ENCODE measurements at regions not wholly inside any gene's neighbourhood (a gene's known extent, or its start where the extent isn't known, plus 50 kb on each side); places are given as distances from the start of the nearest gene placed in this dataset.
A peak's percentile ranks its signal among the peaks of the same experiment; 100 is the strongest.

DNA sequence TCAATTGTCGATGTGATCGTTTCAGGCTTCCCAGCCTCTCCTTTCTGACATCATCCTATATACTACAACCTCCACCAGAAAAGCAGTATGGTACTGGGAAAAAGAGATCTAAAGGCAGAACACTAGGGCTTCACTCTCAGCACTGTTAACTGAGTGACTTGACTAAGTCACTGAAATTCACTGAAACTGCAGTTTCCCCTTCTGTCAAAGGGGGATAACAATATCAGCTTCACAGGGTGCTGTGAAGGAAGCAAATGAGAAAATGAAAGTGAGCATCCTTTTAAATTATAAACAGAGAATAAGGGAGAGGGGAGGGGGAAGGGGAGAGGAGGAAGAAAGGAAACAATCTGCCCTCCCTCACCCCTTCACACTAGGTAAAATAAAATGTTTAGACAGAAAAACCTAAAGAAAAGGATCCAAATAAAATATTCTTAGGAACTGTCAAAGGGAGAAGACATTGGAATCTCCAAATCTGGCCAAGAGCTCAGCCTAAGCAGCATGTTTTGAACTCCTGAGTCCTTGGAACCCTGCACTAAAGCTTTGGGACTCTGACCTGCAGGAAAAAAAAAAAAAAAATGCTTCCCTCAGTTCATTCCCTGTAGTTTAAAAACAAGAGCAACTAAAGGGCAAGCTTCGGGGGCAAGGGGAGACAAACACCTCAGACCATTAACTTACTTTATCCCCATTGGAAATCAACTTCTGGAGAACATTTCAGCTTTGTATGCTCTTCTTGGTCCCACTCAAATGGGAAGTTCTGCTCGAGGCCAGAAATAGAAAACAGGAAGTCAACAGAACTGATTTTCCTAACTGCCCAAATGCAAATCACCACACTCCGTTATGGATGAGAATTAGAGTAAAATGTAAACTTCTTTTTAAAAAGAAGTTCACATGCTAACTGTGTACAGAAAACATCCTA lies 178.3 kb downstream of the DEPDC1B start:
- Mint-ChIP-seq H3K27me3 (peaks cover 0 to 2% of the 10 kb centered on the region in 2 donors), H3K9me3 (peaks cover 0 to 5% (median 0%) of the 10 kb centered on the region in 5 donors), H3K4me3 (peak overlapping the region in 1 of 7 donors; percentile 5), H3K4me1 (no peaks in the 10 kb centered on the region), H3K36me3 (no peaks in the 10 kb centered on the region), H3K27ac (no peak overlapping the region)
- no peak for DNase-seq
- Histone ChIP-seq H3K36me3 (ENCODE audit: insufficient read depth, low read length) (no peaks in the 10 kb centered on the region), H3K27me3 (ENCODE audit: insufficient read depth, low read length, poor library complexity, severe bottlenecking) (no peaks in the 10 kb centered on the region), H3K9me3 (ENCODE audit: low read length) (no peaks in the 10 kb centered on the region), H3K27ac (ENCODE audit: low read depth, low read length) (no peak overlapping the region), H3K4me3 (ENCODE audit: low read length) (no peak overlapping the region), H3K4me1 (ENCODE audit: insufficient read depth, low read length) (no peaks in the 10 kb centered on the region)
- ChIA-PET POLR2A (no interaction called here), CTCF (no interaction called here)

DNA sequence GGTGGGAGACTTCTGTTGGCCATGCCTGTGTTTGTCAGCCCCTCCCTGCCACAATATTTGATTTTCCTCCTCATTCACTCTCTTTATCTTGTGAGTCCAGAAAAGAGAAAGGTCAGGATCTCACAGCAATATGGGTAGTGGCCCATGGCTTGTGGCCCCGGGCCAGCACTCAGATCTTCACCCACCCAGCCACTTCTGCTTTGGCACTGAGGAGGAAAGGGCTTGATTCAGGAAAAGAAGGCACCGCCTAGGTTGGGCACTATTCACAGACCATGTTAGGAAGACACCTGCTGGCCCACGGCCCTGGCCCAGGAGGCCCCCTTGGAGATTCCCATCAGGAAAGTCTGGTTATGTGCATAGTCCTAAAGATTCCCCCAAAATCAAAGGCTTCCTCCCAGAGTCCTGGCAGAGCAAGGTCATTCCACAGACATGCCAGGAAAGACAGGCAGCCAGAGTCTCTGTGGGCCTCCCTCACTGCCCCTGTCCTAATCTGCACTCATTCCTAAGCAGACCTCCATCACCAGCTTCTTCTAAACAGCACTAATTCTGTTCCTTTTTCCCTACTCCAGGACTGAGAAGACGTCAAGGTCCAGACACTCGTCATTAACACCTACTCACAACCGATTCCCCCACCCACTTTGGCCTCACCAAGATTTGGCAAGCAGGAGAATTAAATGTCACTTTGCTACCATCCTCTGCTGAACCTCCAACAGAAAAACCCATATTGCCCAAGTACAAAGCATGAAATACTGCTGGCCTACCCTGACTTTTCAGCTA lies 179.3 kb downstream of the DEPDC1B start:
- Histone ChIP-seq H3K9me3 (ENCODE audit: low read length) (no peaks in the 10 kb centered on the region), H3K27ac (ENCODE audit: low read depth, low read length) (no peak overlapping the region), H3K27me3 (ENCODE audit: insufficient read depth, low read length, poor library complexity, severe bottlenecking) (no peaks in the 10 kb centered on the region), H3K36me3 (ENCODE audit: insufficient read depth, low read length) (no peaks in the 10 kb centered on the region), H3K4me1 (ENCODE audit: insufficient read depth, low read length) (no peaks in the 10 kb centered on the region), H3K4me3 (ENCODE audit: low read length) (no peak overlapping the region)
- no peak for DNase-seq
- Mint-ChIP-seq H3K36me3 (no peaks in the 10 kb centered on the region), H3K9me3 (peaks cover 0 to 5% (median 0%) of the 10 kb centered on the region in 5 donors), H3K4me3 (no peak overlapping the region), H3K27ac (peak overlapping the region in 1 of 8 donors; percentile 4), H3K27me3 (peaks cover 0 to 2% of the 10 kb centered on the region in 2 donors), H3K4me1 (no peaks in the 10 kb centered on the region)
- CTCF ChIA-PET = no interaction called here
- POLR2A ChIA-PET = no interaction called here

DNA sequence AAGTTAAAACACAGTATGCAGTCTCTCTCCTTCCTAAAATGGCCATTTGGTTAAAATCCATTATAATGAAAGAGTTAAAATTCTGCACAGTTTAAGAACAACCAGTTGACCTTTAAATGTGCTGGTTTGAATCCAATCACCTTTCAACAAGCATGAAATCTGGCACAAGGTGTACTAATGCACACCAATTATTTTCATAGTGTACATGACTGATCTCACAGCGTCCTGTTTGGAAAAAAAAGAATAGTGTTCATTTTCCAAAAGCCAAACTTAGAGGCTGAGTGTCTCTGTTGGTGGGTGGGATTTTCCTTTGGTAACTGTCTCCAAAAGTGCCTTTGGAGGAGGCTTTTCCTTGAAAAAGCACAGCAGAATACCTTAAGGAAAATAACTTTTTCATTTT lies 180.6 kb downstream of the DEPDC1B start:
- no peaks in the 10 kb centered on the region for H3K4me1 Mint-ChIP-seq
- no peaks in the 10 kb centered on the region for H3K36me3 Mint-ChIP-seq
- H3K27ac Mint-ChIP-seq = no peak overlapping the region
- Histone ChIP-seq H3K9me3 (ENCODE audit: low read length) (no peaks in the 10 kb centered on the region), H3K4me3 (ENCODE audit: low read length) (no peak overlapping the region), H3K4me1 (ENCODE audit: insufficient read depth, low read length) (no peaks in the 10 kb centered on the region), H3K36me3 (ENCODE audit: insufficient read depth, low read length) (no peaks in the 10 kb centered on the region), H3K27ac (ENCODE audit: low read depth, low read length) (no peak overlapping the region), H3K27me3 (ENCODE audit: insufficient read depth, low read length, poor library complexity, severe bottlenecking) (no peaks in the 10 kb centered on the region)
- H3K9me3 Mint-ChIP-seq = peaks cover 0 to 4% (median 0%) of the 10 kb centered on the region in 5 donors
- H3K4me3 Mint-ChIP-seq = no peak overlapping the region
- CTCF ChIA-PET = no interaction called here
- no peak for DNase-seq
- POLR2A ChIA-PET = no interaction called here
- H3K27me3 Mint-ChIP-seq = peaks cover 0 to 2% of the 10 kb centered on the region in 2 donors

DNA sequence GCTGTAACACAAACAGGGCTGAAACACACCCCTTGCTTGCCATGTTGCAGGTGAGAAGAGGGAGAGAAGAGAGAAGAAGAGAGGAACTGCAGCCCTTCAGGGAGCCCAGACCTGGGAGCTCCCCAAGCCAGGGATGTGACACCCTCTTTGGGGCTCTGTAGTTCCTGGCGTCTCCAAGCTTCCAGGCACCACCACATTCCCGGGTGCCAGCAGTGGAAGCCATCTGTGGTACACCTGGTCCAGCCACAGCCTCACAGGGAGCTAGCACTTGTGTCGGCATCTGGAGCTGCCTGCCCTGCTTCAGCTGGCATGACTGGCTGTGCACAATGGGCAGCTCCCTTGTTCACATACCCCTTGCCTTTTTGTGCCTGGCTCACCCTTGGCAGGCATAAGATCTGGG lies 182.1 kb downstream of the DEPDC1B start:
- Histone ChIP-seq H3K27me3 (ENCODE audit: insufficient read depth, low read length, poor library complexity, severe bottlenecking) (no peaks in the 10 kb centered on the region), H3K4me3 (ENCODE audit: low read length) (no peak overlapping the region), H3K27ac (ENCODE audit: low read depth, low read length) (no peak overlapping the region), H3K9me3 (ENCODE audit: low read length) (no peaks in the 10 kb centered on the region), H3K4me1 (ENCODE audit: insufficient read depth, low read length) (no peaks in the 10 kb centered on the region), H3K36me3 (ENCODE audit: insufficient read depth, low read length) (no peaks in the 10 kb centered on the region)
- DNase-seq = no peak
- CTCF ChIA-PET = no interaction called here
- Mint-ChIP-seq H3K27me3 (peaks cover 0 to 2% of the 10 kb centered on the region in 2 donors), H3K4me3 (no peak overlapping the region), H3K9me3 (peaks cover 0 to 4% (median 0%) of the 10 kb centered on the region in 5 donors), H3K36me3 (no peaks in the 10 kb centered on the region), H3K4me1 (no peaks in the 10 kb centered on the region), H3K27ac (no peak overlapping the region)
- POLR2A ChIA-PET = no interaction called here

DNA sequence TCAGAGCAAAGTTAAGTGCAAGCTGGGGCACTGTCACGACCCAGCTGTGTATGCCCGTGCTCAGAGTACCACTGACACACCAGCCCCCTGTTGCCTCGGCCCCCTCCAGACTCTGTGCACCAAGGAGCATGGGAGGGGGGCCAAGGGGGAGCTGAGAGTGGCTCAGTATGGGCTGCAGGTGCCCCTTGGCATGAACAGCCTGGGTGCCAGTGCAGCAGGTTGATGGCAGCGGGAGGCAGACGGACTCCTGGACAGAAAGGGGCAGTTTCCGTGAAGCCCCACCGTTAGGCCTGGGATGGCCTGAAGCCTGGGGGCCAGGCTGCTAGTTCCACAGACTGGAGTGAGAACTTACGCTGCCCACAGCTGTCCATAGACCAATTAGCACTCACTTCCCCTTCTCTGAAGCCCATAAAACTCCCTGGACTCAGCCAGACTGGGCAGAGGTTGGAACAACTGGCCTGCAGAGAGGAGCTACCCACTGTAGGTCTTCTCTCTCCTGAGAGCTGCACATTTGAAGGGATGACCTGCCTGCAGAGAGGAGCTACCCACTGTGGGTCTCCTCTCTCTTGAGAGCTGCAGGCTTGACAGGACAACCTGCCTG lies 182.8 kb downstream of the DEPDC1B start:
- Mint-ChIP-seq H3K9me3 (peaks cover 0 to 4% (median 0%) of the 10 kb centered on the region in 5 donors), H3K36me3 (no peaks in the 10 kb centered on the region), H3K4me1 (no peaks in the 10 kb centered on the region), H3K4me3 (no peak overlapping the region), H3K27me3 (peaks cover 0 to 2% of the 10 kb centered on the region in 2 donors), H3K27ac (no peak overlapping the region)
- CTCF ChIA-PET = no interaction called here
- H3K27me3 ChIP-seq (ENCODE audit: insufficient read depth, low read length, poor library complexity, severe bottlenecking) = no peaks in the 10 kb centered on the region
- no peak for DNase-seq
- no peaks in the 10 kb centered on the region for H3K9me3 ChIP-seq (ENCODE audit: low read length)
- POLR2A ChIA-PET = no interaction called here
- no peaks in the 10 kb centered on the region for H3K36me3 ChIP-seq (ENCODE audit: insufficient read depth, low read length)
- no peak overlapping the region for H3K27ac ChIP-seq (ENCODE audit: low read depth, low read length)
- H3K4me3 ChIP-seq (ENCODE audit: low read length) = no peak overlapping the region
- H3K4me1 ChIP-seq (ENCODE audit: insufficient read depth, low read length) = no peaks in the 10 kb centered on the region

DNA sequence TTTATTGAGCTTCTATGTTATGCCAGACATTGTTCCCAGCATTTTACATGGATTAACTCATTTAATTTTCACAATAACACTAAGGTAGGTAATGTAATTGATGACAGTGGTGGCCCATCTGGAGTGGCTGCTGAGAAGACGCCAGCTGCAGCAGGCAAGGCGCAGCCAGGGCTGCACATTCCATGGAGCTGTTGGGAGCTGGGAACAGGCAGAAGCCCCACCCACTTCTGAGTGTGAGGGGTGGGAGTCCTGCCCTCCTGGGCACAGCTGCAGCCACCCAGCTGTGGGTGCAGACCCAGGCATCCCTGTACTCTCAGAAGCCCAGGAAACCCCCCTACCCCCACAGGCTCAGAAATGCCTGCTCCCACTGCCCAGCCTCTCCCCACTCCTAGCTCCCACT lies 183.3 kb downstream of the DEPDC1B start:
- Histone ChIP-seq H3K36me3 (ENCODE audit: insufficient read depth, low read length) (no peaks in the 10 kb centered on the region), H3K4me1 (ENCODE audit: insufficient read depth, low read length) (no peaks in the 10 kb centered on the region), H3K27ac (ENCODE audit: low read depth, low read length) (no peak overlapping the region), H3K4me3 (ENCODE audit: low read length) (no peak overlapping the region), H3K9me3 (ENCODE audit: low read length) (no peaks in the 10 kb centered on the region), H3K27me3 (ENCODE audit: insufficient read depth, low read length, poor library complexity, severe bottlenecking) (no peaks in the 10 kb centered on the region)
- POLR2A ChIA-PET = no interaction called here
- Mint-ChIP-seq H3K36me3 (no peaks in the 10 kb centered on the region), H3K9me3 (peaks cover 0 to 4% (median 0%) of the 10 kb centered on the region in 5 donors), H3K4me3 (no peak overlapping the region), H3K27me3 (peaks cover 0 to 2% of the 10 kb centered on the region in 2 donors), H3K27ac (no peak overlapping the region), H3K4me1 (no peaks in the 10 kb centered on the region)
- DNase-seq = no peak
- CTCF ChIA-PET = no interaction called here

DNA sequence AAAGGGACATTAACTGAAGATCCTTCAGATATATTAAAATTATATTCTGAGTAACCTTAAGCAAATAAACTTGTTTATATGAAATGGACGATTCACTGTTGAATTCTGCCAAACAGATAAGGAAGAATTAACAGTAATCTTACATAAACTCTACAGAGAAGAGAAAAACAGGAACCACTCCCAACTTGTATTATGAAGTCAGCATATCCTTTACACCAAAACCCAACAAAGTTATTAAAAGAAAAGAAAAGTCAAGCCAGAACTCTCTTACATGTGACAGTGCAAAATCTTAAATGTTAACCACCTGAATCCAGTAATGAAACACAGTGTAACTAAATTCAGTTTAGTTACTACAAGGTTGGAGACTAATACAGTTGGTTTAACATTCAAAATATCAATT lies 185.8 kb downstream of the DEPDC1B start:
- peaks cover 0 to 1% of the 10 kb centered on the region in 2 donors for H3K27me3 Mint-ChIP-seq
- no peak overlapping the region for H3K27ac Mint-ChIP-seq
- H3K4me1 Mint-ChIP-seq = no peaks in the 10 kb centered on the region
- H3K9me3 Mint-ChIP-seq = no peaks in the 10 kb centered on the region
- Histone ChIP-seq H3K36me3 (ENCODE audit: insufficient read depth, low read length) (no peaks in the 10 kb centered on the region), H3K9me3 (ENCODE audit: low read length) (no peaks in the 10 kb centered on the region), H3K27ac (ENCODE audit: low read depth, low read length) (no peak overlapping the region), H3K27me3 (ENCODE audit: insufficient read depth, low read length, poor library complexity, severe bottlenecking) (no peaks in the 10 kb centered on the region), H3K4me1 (ENCODE audit: insufficient read depth, low read length) (no peaks in the 10 kb centered on the region), H3K4me3 (ENCODE audit: low read length) (no peak overlapping the region)
- POLR2A ChIA-PET = no interaction called here
- H3K36me3 Mint-ChIP-seq = no peaks in the 10 kb centered on the region
- H3K4me3 Mint-ChIP-seq = no peak overlapping the region
- CTCF ChIA-PET = no interaction called here
- no peak for DNase-seq

DNA sequence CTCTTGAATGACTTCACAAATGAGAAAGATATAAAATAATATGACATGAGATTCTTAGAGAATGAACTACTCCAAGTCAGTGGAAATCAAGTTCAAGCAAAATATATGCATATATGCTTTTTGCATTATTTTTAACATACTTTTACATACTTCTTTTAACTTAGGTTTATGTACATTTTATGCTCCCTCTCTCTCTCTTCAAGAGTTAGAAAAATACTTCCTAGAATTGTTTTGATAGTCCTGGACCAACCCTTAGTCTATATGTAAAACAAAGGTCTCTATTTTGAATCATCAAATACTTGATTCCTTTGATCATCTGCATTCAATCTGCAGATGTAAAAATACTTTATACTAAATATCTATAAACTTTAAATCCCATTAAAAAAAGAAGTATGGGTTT lies 187.8 kb downstream of the DEPDC1B start:
- ChIA-PET CTCF (no interaction called here), POLR2A (no interaction called here)
- Mint-ChIP-seq H3K27me3 (peaks cover 0 to 1% of the 10 kb centered on the region in 2 donors), H3K4me3 (no peak overlapping the region), H3K9me3 (no peaks in the 10 kb centered on the region), H3K36me3 (no peaks in the 10 kb centered on the region), H3K4me1 (no peaks in the 10 kb centered on the region), H3K27ac (no peak overlapping the region)
- no peak for DNase-seq
- Histone ChIP-seq H3K4me3 (ENCODE audit: low read length) (no peak overlapping the region), H3K9me3 (ENCODE audit: low read length) (no peaks in the 10 kb centered on the region), H3K27me3 (ENCODE audit: insufficient read depth, low read length, poor library complexity, severe bottlenecking) (no peaks in the 10 kb centered on the region), H3K36me3 (ENCODE audit: insufficient read depth, low read length) (no peaks in the 10 kb centered on the region), H3K4me1 (ENCODE audit: insufficient read depth, low read length) (no peaks in the 10 kb centered on the region), H3K27ac (ENCODE audit: low read depth, low read length) (no peak overlapping the region)
